ENCODE measurements at regions not wholly inside any gene's neighbourhood (a gene's known extent, or its start where the extent isn't known, plus 50 kb on each side); places are given as distances from the start of the nearest gene placed in this dataset.

- no peak for TF ChIP-seq CTCF (IDR thresholded peaks at IDR 0.05)
- no peak for TF ChIP-seq POLR2A (IDR thresholded peaks at IDR 0.05)
Measured at GRCh38 chr6:121633309-121633708, 197.9 kb downstream of the GJA1 start.

All from ovary (tissue), 3 donors.